ENCODE measurements at regions not wholly inside any gene's neighbourhood (a gene's known extent, or its start where the extent isn't known, plus 50 kb on each side); places are given as distances from the start of the nearest gene placed in this dataset.

- no peak for DNase-seq (ENCODE audit: low read depth)
These were observed 191.8 kb upstream of the NBEA start for GRCh38 chr13:34750078-34750931.

DNA sequence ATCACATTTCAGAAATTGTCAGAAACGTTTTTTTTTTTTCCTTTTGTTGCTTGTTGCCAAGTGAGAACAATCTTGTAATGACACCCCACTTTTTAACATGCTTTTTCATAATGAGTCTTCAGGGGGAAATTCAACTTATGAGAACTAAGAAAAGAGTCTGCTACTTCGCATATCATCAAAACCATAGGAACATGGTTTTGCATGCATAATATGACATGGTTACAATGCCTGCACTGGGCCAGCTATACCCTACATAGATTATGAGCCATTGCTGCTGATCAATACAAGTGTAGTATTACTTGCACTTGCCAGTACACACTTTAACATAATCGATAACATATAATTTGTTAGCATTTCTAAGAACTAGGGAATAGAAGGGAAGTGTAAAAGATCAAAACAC, 191.0 kb upstream of the NBEA start:
- DNase-seq (ENCODE audit: low read depth), result no peak

DNA sequence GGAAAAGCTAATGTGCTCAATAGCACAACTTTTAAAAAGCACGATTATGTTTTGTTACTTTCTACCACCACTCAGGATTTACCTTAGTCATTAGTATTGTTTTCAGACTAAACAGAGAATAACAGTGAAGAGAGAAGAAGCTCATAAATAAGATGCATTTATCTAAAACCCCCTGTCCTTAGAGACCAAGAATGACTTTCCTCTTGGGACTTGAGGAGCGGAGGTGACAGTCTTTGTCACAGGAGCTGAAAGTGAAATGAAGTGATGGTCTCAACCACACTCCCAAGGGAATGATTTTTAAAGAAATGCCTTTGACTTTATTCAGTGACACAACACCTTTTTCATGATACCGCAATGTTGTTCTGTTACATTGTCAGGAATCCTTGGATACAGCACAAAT, 190.6 kb upstream of the NBEA start:
- DNase-seq (ENCODE audit: low read depth), result no peak

GRCh38 chr13:34752283-34752960, 189.6 kb upstream of the NBEA start:
- no peak for DNase-seq (ENCODE audit: low read depth)

DNA sequence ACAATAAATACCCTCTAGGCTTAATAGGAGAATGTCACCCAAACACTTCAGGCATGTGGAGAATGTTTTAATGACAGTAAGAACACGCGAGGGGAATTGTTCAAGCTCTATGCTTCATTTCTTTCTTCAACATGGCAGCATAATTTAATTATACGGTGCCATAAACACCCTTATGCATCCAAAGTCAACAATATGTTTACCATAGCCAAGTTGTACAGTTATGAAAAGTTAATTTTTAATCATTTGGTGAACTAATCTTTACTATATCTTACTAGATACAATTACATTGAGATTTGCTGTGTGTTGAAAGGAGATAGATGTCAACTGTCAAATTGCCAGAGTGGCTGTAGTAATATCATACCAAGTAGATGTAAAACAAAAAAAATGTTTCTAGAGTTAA, 185.9 kb upstream of the NBEA start:
- no peak for DNase-seq (ENCODE audit: low read depth)

DNA sequence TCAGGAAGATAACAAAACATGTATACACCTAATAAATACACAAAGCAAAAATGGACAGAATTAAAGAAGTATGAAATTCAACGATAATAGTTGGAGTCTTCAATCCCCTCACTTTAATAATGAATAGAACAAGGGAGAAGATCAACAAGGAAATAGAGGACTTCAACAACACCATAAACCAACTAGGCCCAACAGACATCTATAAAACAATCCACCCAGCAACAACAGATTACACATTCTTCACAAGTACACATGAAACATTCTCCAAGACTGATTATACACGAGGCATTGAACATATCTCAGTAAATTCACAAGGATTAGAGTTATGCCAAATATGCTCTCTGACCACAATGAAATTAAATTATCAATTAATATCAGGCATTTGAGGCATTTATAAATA, 185.5 kb upstream of the NBEA start:
- DNase-seq (ENCODE audit: low read depth), result no peak

DNA sequence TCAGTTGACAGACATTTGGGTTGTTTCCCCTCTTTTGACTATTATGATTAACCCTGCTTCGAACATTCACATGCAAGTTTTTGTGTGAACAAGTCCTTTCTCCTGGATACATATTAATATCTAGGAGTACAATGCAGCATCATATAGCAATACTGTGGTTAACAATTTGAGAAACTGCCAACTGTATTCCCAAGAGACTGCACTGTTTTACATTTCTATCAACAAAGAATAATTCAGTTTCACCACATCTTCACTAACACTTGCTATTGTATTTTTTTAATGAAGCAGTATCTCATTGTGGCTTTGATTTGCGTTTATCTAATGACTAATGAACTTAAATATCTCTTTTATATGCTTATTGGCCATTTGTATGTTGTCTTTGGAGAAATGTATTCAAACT, 184.6 kb upstream of the NBEA start:
- no peak for DNase-seq (ENCODE audit: low read depth)

GRCh38 chr13:34758628-34759027, 183.4 kb upstream of the NBEA start:
- DNase-seq (ENCODE audit: low read depth), result no peak

DNA sequence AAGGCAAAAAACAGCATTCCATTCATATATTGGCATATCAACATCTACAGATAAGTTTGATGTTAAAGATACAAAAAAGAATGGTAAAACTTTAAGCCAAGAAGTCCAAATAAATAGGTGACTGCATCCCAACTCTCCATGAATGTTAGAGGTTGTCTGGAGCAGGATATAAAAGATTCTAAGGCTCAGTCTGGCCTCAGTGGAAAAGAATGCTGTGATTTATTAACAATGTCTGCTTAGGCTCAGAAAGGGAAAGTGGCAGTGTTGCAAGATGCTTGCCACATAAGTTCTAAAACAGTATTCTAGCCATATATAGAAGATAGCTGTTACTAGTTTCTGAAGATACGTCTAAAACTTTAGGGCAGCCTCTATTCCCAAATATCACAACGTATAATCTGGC, 179.8 kb upstream of the NBEA start:
- DNase-seq (ENCODE audit: low read depth), result no peak

GRCh38 chr13:34764246-34764645, 177.8 kb upstream of the NBEA start:
- DNase-seq (ENCODE audit: low read depth), result no peak

DNA sequence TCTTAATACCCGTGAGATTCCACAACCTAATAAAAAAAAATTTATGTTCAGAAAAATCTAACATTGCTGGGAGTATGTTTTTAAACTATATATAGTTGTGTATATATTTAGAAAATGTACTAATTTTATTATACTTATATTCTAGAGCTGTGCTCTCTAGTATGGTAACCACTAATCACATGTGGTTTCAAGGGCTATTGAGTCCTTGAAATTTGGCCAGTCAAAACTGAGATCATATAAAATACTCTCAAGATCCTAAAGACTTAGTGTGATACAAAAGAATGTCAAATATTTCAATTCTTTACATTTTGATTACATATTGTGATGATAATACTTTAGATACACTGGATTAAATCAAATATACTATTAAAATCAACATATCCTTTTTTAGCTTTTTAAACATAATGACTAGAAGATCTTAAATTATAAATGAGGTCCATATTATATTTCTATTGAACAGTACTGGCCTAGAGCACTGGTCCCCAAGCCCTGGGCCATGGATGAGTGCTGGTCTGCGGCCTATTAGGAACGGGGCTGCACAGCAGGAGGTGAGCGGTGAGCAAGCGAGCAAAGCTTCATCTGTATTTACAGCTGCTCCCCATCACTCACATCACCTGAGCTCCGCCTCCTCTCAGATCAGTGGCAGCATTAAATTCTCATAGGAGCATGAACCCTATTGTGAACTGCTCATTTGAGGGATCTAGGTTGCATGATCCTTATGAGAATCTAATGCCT, 176.5 kb upstream of the NBEA start:
- no peak for DNase-seq (ENCODE audit: low read depth)

- no peak for DNase-seq (ENCODE audit: low read depth)
These were observed 174.3 kb upstream of the NBEA start for GRCh38 chr13:34767778-34768177.

DNA sequence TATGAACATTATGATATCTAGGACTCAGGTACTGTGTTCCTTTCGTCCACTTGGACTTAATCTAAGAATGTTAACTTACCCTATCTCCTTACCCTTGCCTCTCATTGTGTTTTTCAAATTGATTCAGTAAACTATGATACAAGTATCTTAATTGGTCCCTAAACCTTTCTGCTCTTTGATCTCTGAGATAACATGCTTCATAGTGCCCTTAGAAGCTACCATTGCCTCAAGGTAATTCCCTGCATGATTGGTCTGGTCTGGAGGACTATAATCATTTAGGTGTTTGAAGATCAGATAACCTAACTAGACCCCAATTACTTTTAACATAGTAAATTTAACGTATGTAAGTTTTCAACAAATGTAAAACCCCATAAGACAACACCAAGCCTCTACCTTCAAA, 169.9 kb upstream of the NBEA start:
- no peak for DNase-seq (ENCODE audit: low read depth)

- no peak for DNase-seq (ENCODE audit: low read depth)
These were observed 169.2 kb upstream of the NBEA start for GRCh38 chr13:34772881-34773280.

GRCh38 chr13:34776390-34776981, 165.6 kb upstream of the NBEA start:
- DNase-seq (ENCODE audit: low read depth), result no peak

DNA sequence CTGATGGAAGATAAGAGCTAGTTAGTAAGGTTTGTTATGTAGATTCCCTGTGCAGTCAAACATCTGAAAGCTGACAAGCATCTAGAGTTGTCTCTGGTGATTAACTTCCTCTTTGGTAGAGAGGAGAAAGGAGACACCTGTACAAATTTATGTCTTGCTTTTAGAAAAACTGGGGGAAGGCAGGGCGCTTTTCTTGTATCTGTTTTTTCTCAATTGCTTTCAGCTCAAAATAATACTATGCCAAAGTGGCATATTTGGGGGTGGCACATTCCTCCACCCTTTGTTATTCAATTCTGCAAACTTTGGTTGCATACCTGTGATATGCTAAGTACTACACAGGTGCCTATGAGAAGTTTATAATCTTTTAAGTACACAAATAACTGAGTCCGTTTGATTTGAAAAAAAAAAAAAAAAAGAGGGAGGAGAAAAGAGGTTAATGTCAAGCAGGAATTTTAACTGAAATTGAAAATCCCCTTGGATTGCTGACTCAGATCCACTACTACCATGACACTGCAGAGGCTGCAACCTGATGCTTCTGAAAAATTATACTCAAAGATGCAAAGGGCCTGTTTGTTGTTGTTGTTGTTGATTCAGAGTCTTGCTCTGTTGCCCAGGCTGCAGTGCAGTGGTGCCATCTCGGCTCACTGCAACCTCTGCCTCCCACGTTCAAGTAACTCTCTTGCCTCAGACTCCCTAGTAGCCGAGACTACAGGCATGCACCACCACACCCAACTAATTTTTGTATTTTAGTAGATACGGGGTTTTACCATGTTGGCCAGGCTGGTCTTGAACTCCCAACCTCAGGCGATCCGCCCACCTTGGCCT, 164.8 kb upstream of the NBEA start:
- no peak for DNase-seq (ENCODE audit: low read depth)

DNA sequence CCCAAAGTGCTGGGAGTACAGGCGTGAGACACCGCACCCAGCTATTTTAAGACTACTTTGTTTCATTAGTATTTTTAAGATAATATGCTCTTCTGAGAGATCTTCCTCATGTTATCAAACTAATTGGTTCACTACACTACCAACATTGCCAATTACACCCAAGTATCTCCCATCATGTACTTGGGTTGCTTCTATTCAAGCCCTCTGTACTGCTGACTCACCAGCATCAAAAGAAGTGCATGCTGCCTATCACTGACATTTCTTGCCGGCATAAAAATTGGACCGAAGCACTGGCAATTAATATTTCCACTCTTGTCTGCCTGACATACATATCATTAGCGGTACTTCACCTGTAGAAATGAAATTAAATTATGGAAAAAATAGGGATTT, 164.2 kb upstream of the NBEA start:
- DNase-seq (ENCODE audit: low read depth), result no peak

DNA sequence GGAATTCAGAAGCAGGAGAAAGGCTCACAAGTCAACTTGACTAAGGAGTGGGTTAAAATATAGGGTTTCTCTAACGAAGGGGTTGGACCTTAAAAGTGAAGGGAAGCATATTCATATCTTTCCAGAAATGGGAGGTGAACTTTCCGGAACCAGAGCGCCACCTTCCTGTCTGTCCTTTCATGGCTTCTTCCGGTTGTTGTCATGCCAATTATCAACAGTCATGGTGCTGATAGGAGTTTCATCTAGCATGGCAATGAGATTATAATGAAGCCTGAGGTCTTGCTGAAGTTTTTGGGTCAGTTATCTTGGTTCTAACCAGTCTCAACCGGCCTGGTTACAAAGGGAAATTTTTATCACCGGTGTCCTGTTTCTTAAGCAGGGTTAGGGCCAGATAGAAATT, 162.9 kb upstream of the NBEA start:
- DNase-seq (ENCODE audit: low read depth), result no peak

DNA sequence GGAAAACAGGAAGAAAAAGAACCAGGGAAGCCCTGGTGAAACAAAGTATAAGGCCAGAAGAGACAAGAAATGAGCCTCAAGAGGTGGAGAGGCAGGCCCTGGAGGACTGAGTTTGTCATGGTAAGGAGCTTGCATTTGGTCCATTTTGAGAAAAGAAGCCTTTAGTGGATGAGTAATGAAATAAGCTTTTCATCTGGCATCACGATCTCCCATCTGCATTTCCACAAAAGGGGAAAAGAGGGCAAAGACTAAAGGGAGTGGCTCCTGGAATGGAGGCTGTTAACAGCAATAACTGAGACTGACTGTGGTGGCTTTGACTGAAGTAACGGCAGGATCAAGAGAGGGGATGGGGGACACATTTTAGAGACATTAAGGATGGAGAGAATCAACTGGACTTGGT, 148.8 kb upstream of the NBEA start:
- no peak for DNase-seq (ENCODE audit: low read depth)

DNA sequence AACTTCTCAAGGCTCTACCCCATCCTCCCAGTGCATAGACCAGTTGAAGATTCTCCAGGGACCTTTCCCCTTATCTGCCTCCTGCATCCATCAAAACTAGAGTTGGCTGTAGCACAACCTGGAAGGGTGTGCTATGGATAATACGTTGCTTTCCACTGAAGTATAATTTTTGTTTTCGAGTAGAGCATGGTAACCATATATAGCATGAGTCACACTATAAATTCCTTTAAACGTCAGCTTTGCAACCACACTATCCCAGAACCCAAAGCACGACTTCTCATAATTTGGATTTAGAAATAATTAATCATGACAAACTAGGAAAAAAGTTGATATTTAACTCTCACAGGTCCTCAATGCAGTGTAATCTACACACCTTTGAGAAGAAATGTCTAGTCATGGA, 138.3 kb upstream of the NBEA start:
- DNase-seq (ENCODE audit: low read depth), result no peak

- no peak for DNase-seq (ENCODE audit: low read depth)
These were observed 136.7 kb upstream of the NBEA start for GRCh38 chr13:34805347-34805746.

DNA sequence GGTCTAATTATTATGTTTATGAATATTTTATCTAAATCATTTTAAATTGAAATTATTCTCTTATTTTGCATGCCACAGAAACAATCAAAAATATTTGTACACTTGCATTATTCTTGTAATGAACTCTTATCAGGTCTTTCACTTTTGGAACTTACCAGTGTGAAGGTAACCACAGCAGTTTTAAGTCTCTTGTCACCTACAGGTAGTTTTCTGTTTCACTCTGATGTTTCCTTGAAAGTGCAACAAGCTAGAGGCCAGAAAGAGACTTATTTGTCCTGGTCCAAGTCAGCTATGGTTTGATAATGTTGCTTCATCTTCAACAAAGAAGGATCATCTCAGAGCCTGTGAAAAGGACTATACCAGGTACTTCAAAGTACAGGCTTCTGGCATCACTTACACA, 133.4 kb upstream of the NBEA start:
- no peak for DNase-seq (ENCODE audit: low read depth)
